HEK293T (cell line): ENCODE measurements at regions not wholly inside any gene's neighbourhood (a gene's known extent, or its start where the extent isn't known, plus 50 kb on each side); places are given as distances from the start of the nearest gene placed in this dataset.

Source experiments
- CTCF ChIA-PET: fragments of 350-600 bp; formaldehyde crosslinking; extraction: SDS; loops from one replicate; lab custom pipeline; 2021; ENCODE audit warnings: antibody characterized with exemption, inconsistent platforms; lab: Yijun Ruan, JAX
- POLR2A ChIA-PET: fragments of 350-600 bp; formaldehyde crosslinking; extraction: SDS; loops from one replicate; lab custom pipeline; 2020; ENCODE audit warnings: antibody characterized with exemption, inconsistent platforms; lab: Yijun Ruan, JAX
- DNase-seq: peaks from one replicate; pipeline ENCODE4 v3.0.0; 2012; ENCODE audit warnings: mixed read lengths; ENCODE audit errors: extremely low spot score
- ARNT ChIP-seq: fragments of 450-650 bp; IDR thresholded peaks from 2 replicates; pipeline ENCODE4 v1.6.1; 2017; ENCODE audit warnings: mild to moderate bottlenecking
- BHLHE40 ChIP-seq: fragments of 450-650 bp; IDR thresholded peaks from 2 replicates; pipeline ENCODE4 v1.6.1; 2016; ENCODE audit warnings: mild to moderate bottlenecking, moderate library complexity, borderline replicate concordance
- CTBP1 ChIP-seq: fragments of 450-650 bp; IDR thresholded peaks from 2 replicates; pipeline ENCODE4 v1.6.1; 2016; ENCODE audit warnings: borderline replicate concordance
- ELF4 ChIP-seq: fragments of 450-650 bp; IDR thresholded peaks from 2 replicates; pipeline ENCODE4 v1.6.1; 2017; ENCODE audit warnings: antibody characterized with exemption
- FOXA1 ChIP-seq: fragments of 450-650 bp; IDR thresholded peaks from 2 replicates; pipeline ENCODE4 v1.6.1; 2016; ENCODE audit warnings: mild to moderate bottlenecking
- FOXK2 ChIP-seq: fragments of 450-650 bp; IDR thresholded peaks from 2 replicates; pipeline ENCODE4 v1.6.1; 2016; ENCODE audit warnings: mild to moderate bottlenecking
- FOXM1 ChIP-seq: fragments of 450-650 bp; IDR thresholded peaks from 2 replicates; pipeline ENCODE4 v1.6.1; 2017; ENCODE audit warnings: mild to moderate bottlenecking, borderline replicate concordance
- HDGF ChIP-seq: fragments of 450-650 bp; IDR thresholded peaks from 2 replicates; pipeline ENCODE4 v1.6.1; 2017; ENCODE audit warnings: antibody characterized with exemption, borderline replicate concordance
- L3MBTL2 ChIP-seq: fragments of 450-650 bp; conservative IDR thresholded peaks from 2 replicates; pipeline ENCODE4 v1.6.1; 2016; ENCODE audit warnings: mild to moderate bottlenecking
- LEF1 ChIP-seq: fragments of 450-650 bp; IDR thresholded peaks from 2 replicates; pipeline ENCODE4 v1.6.1; 2017; ENCODE audit warnings: mild to moderate bottlenecking, borderline replicate concordance
- NFRKB ChIP-seq: fragments of 450-650 bp; IDR thresholded peaks from 2 replicates; pipeline ENCODE4 v1.6.1; 2016; ENCODE audit warnings: mild to moderate bottlenecking, moderate library complexity
- PKNOX1 ChIP-seq: fragments of 450-650 bp; IDR thresholded peaks from 2 replicates; pipeline ENCODE4 v1.6.1; 2016
- SP1 ChIP-seq: fragments of 450-650 bp; IDR thresholded peaks from 2 replicates; pipeline ENCODE4 v1.6.1; 2017
- SUZ12 ChIP-seq: fragments of 450-650 bp; IDR thresholded peaks from 2 replicates; pipeline ENCODE4 v1.6.1; 2016; ENCODE audit warnings: mild to moderate bottlenecking
- TARDBP ChIP-seq: fragments of 450-650 bp; IDR thresholded peaks from 2 replicates; pipeline ENCODE4 v1.6.1; 2016
- ZNF384 ChIP-seq: fragments of 450-650 bp; IDR thresholded peaks from 2 replicates; pipeline ENCODE4 v1.6.1; 2016

GRCh38 chr19:29405728-29405995 is 120.1 kb upstream of the VSTM2B start:
- POLR2A ChIA-PET = no interaction called here
- TF ChIP-seq CTBP1 (no peak), SP1 (no peak), LEF1 (no peak), NFRKB (no peak), BHLHE40 (no peak), ELF4 (no peak), ARNT (no peak), TARDBP (no peak), SUZ12 (no peak), FOXK2 (no peak), FOXA1 (no peak), PKNOX1 (no peak), ZNF384 (no peak), L3MBTL2 (no peak), FOXM1 (no peak), HDGF (no peak)
- no peak for DNase-seq
- CTCF ChIA-PET = no interaction called here

GRCh38 chr19:29409076-29409862 is 116.5 kb upstream of the VSTM2B start:
- TF ChIP-seq HDGF = no peak
- no peak for TF ChIP-seq SUZ12
- no peak for TF ChIP-seq PKNOX1
- TF ChIP-seq ZNF384 = no peak
- no peak for TF ChIP-seq LEF1
- no peak for TF ChIP-seq FOXK2
- TF ChIP-seq FOXA1 = no peak
- no peak for TF ChIP-seq NFRKB
- no peak for TF ChIP-seq L3MBTL2
- no peak for TF ChIP-seq TARDBP
- TF ChIP-seq BHLHE40 = no peak
- TF ChIP-seq SP1 = no peak
- no peak for TF ChIP-seq ARNT
- no peak for TF ChIP-seq CTBP1
- no peak for TF ChIP-seq FOXM1
- no peak for TF ChIP-seq ELF4
- DNase-seq = no peak
- CTCF ChIA-PET = no interaction called here
- POLR2A ChIA-PET = no interaction called here

GRCh38 chr19:29410601-29411000 is 115.2 kb upstream of the VSTM2B start:
- CTCF ChIA-PET = no interaction called here
- no peak for TF ChIP-seq ZNF384
- no peak for TF ChIP-seq L3MBTL2

GRCh38 chr19:29411113-29411581 is 114.6 kb upstream of the VSTM2B start:
- ChIA-PET POLR2A (no interaction called here), CTCF (no interaction called here)
- TF ChIP-seq SP1 (no peak), FOXA1 (no peak), NFRKB (no peak), LEF1 (no peak), FOXM1 (no peak), TARDBP (no peak), HDGF (no peak), ARNT (no peak), PKNOX1 (no peak), L3MBTL2 (no peak), SUZ12 (no peak), BHLHE40 (no peak)
- no peak for DNase-seq

More at GRCh38 chr19:29410601-29411000, 115.2 kb upstream of the VSTM2B start:
- POLR2A ChIA-PET = no interaction called here
- no peak for DNase-seq

DNA sequence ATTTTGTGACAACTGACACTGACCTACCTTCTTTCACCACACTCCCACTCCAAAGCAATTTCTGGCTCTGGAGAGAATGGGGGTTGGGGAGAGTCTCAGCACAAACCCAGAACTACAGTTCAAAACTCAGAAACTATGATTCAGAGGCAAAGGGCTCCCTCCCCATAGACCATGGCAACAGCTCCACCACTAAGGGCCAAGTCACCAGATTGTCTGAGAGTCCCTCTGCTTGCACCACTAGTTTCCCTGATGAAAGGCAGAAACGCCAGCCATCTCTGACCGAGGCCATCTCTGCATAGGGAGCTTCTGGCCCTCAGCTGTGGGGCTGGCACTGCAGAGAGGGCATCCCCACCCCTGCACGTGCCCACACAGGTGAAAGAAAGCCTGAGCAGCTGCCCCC is 112.4 kb upstream of the VSTM2B start:
- no peak for DNase-seq
- TF ChIP-seq FOXK2 (no peak), FOXA1 (no peak), TARDBP (no peak), HDGF (no peak), SP1 (no peak), SUZ12 (no peak), NFRKB (no peak), ARNT (no peak), PKNOX1 (no peak), ELF4 (no peak), LEF1 (no peak), L3MBTL2 (no peak), CTBP1 (no peak), BHLHE40 (no peak), FOXM1 (no peak), ZNF384 (no peak)
- POLR2A ChIA-PET = no interaction called here
- CTCF ChIA-PET = no interaction called here
